ENCODE measurements at regions not wholly inside any gene's neighbourhood (a gene's known extent, or its start where the extent isn't known, plus 50 kb on each side); places are given as distances from the start of the nearest gene placed in this dataset.

DNA sequence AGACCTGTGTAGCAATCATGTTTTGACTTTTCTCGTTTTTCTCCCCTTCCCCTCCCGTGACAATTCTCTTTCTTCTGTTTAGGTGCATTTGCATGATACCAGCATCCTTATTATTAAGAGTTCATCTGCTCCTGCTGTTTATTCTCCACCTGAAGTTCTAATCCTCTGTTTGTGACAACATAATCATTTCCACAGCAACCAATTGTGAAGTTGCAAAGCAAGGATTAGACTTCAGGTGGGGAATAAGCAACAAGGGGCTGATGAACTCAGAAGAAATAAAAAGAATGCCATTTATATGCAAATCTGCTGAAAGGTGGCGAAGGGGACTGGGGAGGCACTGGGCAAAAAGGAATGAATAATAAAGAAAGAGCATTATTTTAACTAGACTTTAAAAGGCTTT lies 124.8 kb upstream of the LINC00305 start (continued):
- TF ChIP-seq ZBTB7A (IDR thresholded peaks at IDR 0.05; ENCODE audit: borderline replicate concordance, control insufficient read depth, low read depth, low read length): no peak
- TF ChIP-seq ZNF57 (CRISPR knock-in tag; IDR thresholded peaks at IDR 0.05): no peak
- TF ChIP-seq MYC (IDR thresholded peaks at IDR 0.05; ENCODE audit: low read depth, low read length): no peak
- no peak for TF ChIP-seq MYC (CRISPR knock-in tag; IDR thresholded peaks at IDR 0.05; ENCODE audit: borderline replicate concordance, low read depth)
- no peak for TF ChIP-seq ZNF324 (CRISPR knock-in tag; IDR thresholded peaks at IDR 0.05)
- no peak for TF ChIP-seq MED1 (CRISPR knock-in tag; IDR thresholded peaks at IDR 0.05; ENCODE audit: borderline replicate concordance)

DNA sequence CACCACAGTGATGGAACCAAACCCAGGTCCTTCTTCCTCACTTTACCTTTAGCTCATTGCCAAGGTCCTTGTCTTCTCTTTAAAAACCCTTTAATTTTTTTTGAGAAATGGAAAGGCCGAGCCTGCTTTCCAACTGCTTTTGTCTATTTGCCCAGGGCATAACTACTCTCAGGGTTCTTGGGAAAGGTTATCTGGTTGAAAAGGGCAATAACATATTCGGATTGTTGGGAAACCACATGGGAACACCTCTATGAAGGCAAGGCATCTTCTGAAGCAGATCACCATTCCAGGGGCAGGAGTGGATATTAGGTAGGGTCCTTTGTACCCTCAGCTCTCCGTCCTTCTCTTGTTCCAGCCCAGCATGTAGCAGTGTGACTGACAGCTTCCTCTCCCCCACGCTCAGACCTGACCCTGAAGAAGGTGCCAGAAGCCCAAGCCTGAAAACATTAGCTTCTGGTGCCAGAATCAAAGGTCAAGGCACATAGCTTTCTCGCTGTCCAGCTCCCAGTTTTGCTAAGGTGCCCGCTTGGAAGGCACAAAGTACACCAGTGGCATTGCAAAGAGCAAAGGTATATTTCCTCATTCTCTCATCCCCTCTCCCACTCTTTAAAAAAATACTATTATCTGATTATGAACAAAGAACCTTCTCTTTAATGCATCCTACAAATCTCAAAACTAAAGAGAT lies 123.2 kb upstream of the LINC00305 start:
- Histone ChIP-seq H3K36me3 (ENCODE audit: control insufficient read depth, insufficient read depth, low read length) (no peaks in the 10 kb centered on the region), H3K4me2 (ENCODE audit: insufficient read depth, low read length) (no peak overlapping the region), H3K4me3 (no peak overlapping the region), H3K27me3 (ENCODE audit: control insufficient read depth in 2 of 2, insufficient read depth in 2 of 2, low read length in 2 of 2) (no peaks in the 10 kb centered on the region), H2AFZ (ENCODE audit: low read depth, low read length) (no peak overlapping the region), H4K20me1 (replicated peaks; ENCODE audit: control insufficient read depth, insufficient read depth, low read length) (no peaks in the 10 kb centered on the region), H3K4me1 (replicated peaks in 1 of 2; ENCODE audit: control insufficient read depth in 2 of 2, insufficient read depth in 2 of 2, low read length in 2 of 2) (no peaks in the 10 kb centered on the region), H3K27ac (ENCODE audit: extremely low read depth, low read depth, low read length) (no peak overlapping the region), H3K9me1 (ENCODE audit: control insufficient read depth, insufficient read depth, low read length) (no peaks in the 10 kb centered on the region), H3K79me2 (ENCODE audit: control insufficient read depth, insufficient read depth, low read length) (no peaks in the 10 kb centered on the region), H3K9me3 (replicated peaks; ENCODE audit: control insufficient read depth, insufficient read depth, low read depth, low read length) (no peaks in the 10 kb centered on the region), H3K9ac (ENCODE audit: insufficient read depth in 1 of 2, low read depth in 2 of 2, low read length in 2 of 2) (no peak overlapping the region)
- BruUV-seq (replicated peaks): no TSS peak
- in situ Hi-C loops (cut with MboI): no loop called here
- intact Hi-C loops (cut with micrococcal nuclease): no loop called here
- POLR2A ChIA-PET: no interaction called here
- CTCF ChIA-PET (ENCODE audit: low intra/inter-chr PET ratio): no interaction called here
- no peak for DNase-seq (ENCODE audit: extremely low read depth in 1 of 4, low spot score in 3 of 4)
- ATAC-seq: no peak
- 0% methylated on average over 4 of the region's 6 CpGs for WGBS (ENCODE audit: insufficient coverage, low coverage, missing lambda C conversion rate)
- no peak for FAIRE-seq
- TF ChIP-seq TAF7 (tag; IDR thresholded peaks at IDR 0.05): no peak
- TF ChIP-seq NFXL1 (CRISPR knock-in tag; IDR thresholded peaks at IDR 0.05): no peak
- TF ChIP-seq SMAD3 (CRISPR knock-in tag; conservative IDR thresholded peaks at IDR 0.05): no peak
- no peak for TF ChIP-seq PRPF4 (IDR thresholded peaks at IDR 0.05; ENCODE audit: insufficient read depth, low read depth, low read length, poor library complexity, severe bottlenecking)
- TF ChIP-seq, protein P1, sequence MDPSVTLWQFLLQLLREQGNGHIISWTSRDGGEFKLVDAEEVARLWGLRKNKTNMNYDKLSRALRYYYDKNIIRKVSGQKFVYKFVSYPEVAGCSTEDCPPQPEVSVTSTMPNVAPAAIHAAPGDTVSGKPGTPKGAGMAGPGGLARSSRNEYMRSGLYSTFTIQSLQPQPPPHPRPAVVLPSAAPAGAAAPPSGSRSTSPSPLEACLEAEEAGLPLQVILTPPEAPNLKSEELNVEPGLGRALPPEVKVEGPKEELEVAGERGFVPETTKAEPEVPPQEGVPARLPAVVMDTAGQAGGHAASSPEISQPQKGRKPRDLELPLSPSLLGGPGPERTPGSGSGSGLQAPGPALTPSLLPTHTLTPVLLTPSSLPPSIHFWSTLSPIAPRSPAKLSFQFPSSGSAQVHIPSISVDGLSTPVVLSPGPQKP (CRISPR knock-in tag; IDR thresholded peaks at IDR 0.05): no peak
- TF ChIP-seq TBL1XR1 (IDR thresholded peaks at IDR 0.05; ENCODE audit: low read length in 2 of 2): no peak
- no peak for TF ChIP-seq KAT2B (IDR thresholded peaks at IDR 0.05; ENCODE audit: low read depth, low read length)
- TF ChIP-seq BRD9 (IDR thresholded peaks at IDR 0.05; ENCODE audit: low read depth, partially characterized antibody): no peak

All from K562 (cell line).